H9 (cell line): ENCODE measurements at regions not wholly inside any gene's neighbourhood (a gene's known extent, or its start where the extent isn't known, plus 50 kb on each side); places are given as distances from the start of the nearest gene placed in this dataset.

ENCODE experiments used
- DNase-seq: peaks from one replicate; pipeline ENCODE4 v3.0.0-alpha.2; 2017
- H2AFZ ChIP-seq: one replicate; pipeline ENCODE4 v1.6.1; 2013; ENCODE audit warnings: mild to moderate bottlenecking, low read length, control low read depth, moderate library complexity
- H2AK5ac ChIP-seq: 2 replicates; pipeline ENCODE4 v1.6.1; 2013; ENCODE audit warnings: low read length, control low read depth, mixed read lengths; ENCODE audit not compliant: insufficient read length
- H2BK120ac ChIP-seq: one replicate; pipeline ENCODE4 v1.6.1; 2013; ENCODE audit warnings: low read depth, mild to moderate bottlenecking, low read length, control low read depth, inconsistent platforms; ENCODE audit not compliant: poor library complexity, severe bottlenecking
- H2BK12ac ChIP-seq: 2 replicates; pipeline ENCODE4 v1.6.1; 2013; ENCODE audit warnings: low read length, control low read depth, mixed read lengths, low read depth; ENCODE audit not compliant: insufficient read length
- H2BK15ac ChIP-seq: 2 replicates; pipeline ENCODE4 v1.6.1; 2013; ENCODE audit warnings: low read depth, low read length, control low read depth
- H2BK20ac ChIP-seq: one replicate; pipeline ENCODE4 v1.6.1; 2013; ENCODE audit warnings: low read depth, mild to moderate bottlenecking, low read length, control low read depth, inconsistent platforms; ENCODE audit not compliant: poor library complexity, severe bottlenecking
- H2BK5ac ChIP-seq: 2 replicates; pipeline ENCODE4 v1.6.1; 2013; ENCODE audit warnings: low read length, control low read depth, mixed read lengths; ENCODE audit not compliant: insufficient read length
- H3K14ac ChIP-seq: 2 replicates; pipeline ENCODE4 v1.6.1; 2013; ENCODE audit warnings: low read length, control low read depth; ENCODE audit not compliant: insufficient read depth
- H3K18ac ChIP-seq: 2 replicates; pipeline ENCODE4 v1.6.1; 2013; ENCODE audit warnings: low read depth, mild to moderate bottlenecking, mixed read lengths, low read length, control low read depth; ENCODE audit not compliant: insufficient read length
- H3K23ac ChIP-seq: 2 replicates; pipeline ENCODE4 v1.6.1; 2013; ENCODE audit warnings: low read length, control low read depth, mixed read lengths, low read depth; ENCODE audit not compliant: insufficient read length
- H3K23me2 ChIP-seq: 2 replicates; pipeline ENCODE4 v1.6.1; 2013; ENCODE audit warnings: low read depth, mild to moderate bottlenecking, mixed read lengths, low read length, control low read depth; ENCODE audit not compliant: insufficient read length, poor library complexity, severe bottlenecking
- H3K27ac ChIP-seq: 2 replicates; pipeline ENCODE4 v1.5.1; 2013; ENCODE audit warnings: low read length, control low read depth, mixed read lengths, low read depth; ENCODE audit not compliant: insufficient read length
- H3K27me3 ChIP-seq: 2 replicates; pipeline ENCODE4 v1.6.1; 2013; ENCODE audit warnings: low read length, control low read depth, inconsistent platforms; ENCODE audit not compliant: insufficient read depth
- H3K4ac ChIP-seq: 2 replicates; pipeline ENCODE4 v1.6.1; 2013; ENCODE audit warnings: low read depth, mild to moderate bottlenecking, control low read depth, inconsistent platforms, low read length, moderate library complexity
- H3K4me1 ChIP-seq: 2 replicates; pipeline ENCODE4 v1.6.1; 2013; ENCODE audit warnings: low read length, control low read depth, inconsistent platforms; ENCODE audit not compliant: insufficient read depth
- H3K4me2 ChIP-seq: 2 replicates; pipeline ENCODE4 v1.6.1; 2013; ENCODE audit warnings: low read length, control low read depth, mixed read lengths; ENCODE audit not compliant: insufficient read length, insufficient read depth
- H3K56ac ChIP-seq: 2 replicates; pipeline ENCODE4 v1.6.1; 2013; ENCODE audit warnings: low read depth, mild to moderate bottlenecking, mixed read lengths, low read length, control low read depth; ENCODE audit not compliant: insufficient read length
- H3K79me1 ChIP-seq: 2 replicates; pipeline ENCODE4 v1.6.1; 2013; ENCODE audit warnings: low read depth, mild to moderate bottlenecking, moderate library complexity, low read length, control low read depth, inconsistent platforms; ENCODE audit not compliant: insufficient read depth, poor library complexity, severe bottlenecking
- H3K79me2 ChIP-seq: 2 replicates; pipeline ENCODE4 v1.6.1; 2013; ENCODE audit warnings: low read length, control low read depth, inconsistent platforms; ENCODE audit not compliant: insufficient read depth
- H3K9ac ChIP-seq: 2 replicates; pipeline ENCODE4 v1.6.1; 2013; ENCODE audit warnings: low read length, control low read depth, mixed read lengths; ENCODE audit not compliant: insufficient read length; ENCODE audit errors: extremely low read depth
- H3K9me3 ChIP-seq: one replicate; pipeline ENCODE4 v1.6.1; 2013; ENCODE audit warnings: low read depth, low read length, inconsistent platforms; ENCODE audit not compliant: control insufficient read depth
- H3T11ph ChIP-seq: one replicate; pipeline ENCODE4 v1.6.1; 2013; ENCODE audit warnings: mild to moderate bottlenecking, low read length, control low read depth, inconsistent platforms
- H4K20me1 ChIP-seq: one replicate; pipeline ENCODE4 v1.6.1; 2013; ENCODE audit not compliant: control insufficient read depth, insufficient read length, insufficient read depth
- H4K5ac ChIP-seq: 2 replicates; pipeline ENCODE4 v1.6.1; 2013; ENCODE audit warnings: low read depth, mild to moderate bottlenecking, mixed read lengths, low read length, control low read depth; ENCODE audit not compliant: insufficient read length
- H4K8ac ChIP-seq: replicated peaks from 2 replicates; pipeline ENCODE4 v1.6.1; 2013; ENCODE audit warnings: low read length, control low read depth, mixed read lengths, low read depth; ENCODE audit not compliant: insufficient read length
- H4K91ac ChIP-seq: 2 replicates; pipeline ENCODE4 v1.6.1; 2013; ENCODE audit warnings: low read depth, mild to moderate bottlenecking, moderate library complexity, mixed read lengths, low read length, control low read depth; ENCODE audit not compliant: insufficient read length
- H3K27ac Mint-ChIP-seq, 3 experiments: 2 replicates in 2 of 3; 3 replicates in 1 of 3; pipeline ENCODE4 v1.8.0; 2020 to 2021; ENCODE audit warnings: mixed read lengths in 3 of 3, mild to moderate bottlenecking in 1 of 3, moderate library complexity in 1 of 3
- H3K27me3 Mint-ChIP-seq: 2 replicates; pipeline ENCODE4 v1.8.0; 2021; ENCODE audit warnings: low read depth, mild to moderate bottlenecking, moderate library complexity, mixed read lengths
- H3K36me3 Mint-ChIP-seq, 3 experiments: 2 replicates in 2 of 3; 3 replicates in 1 of 3; pipeline ENCODE4 v1.8.0; 2020 to 2021; ENCODE audit warnings: low read depth in 3 of 3, mixed read lengths in 3 of 3; ENCODE audit not compliant: insufficient read depth in 1 of 3
- H3K4me1 Mint-ChIP-seq, 2 experiments: 2 replicates each; pipeline ENCODE4 v1.8.0; 2020; ENCODE audit warnings: mixed read lengths in 2 of 2
- H3K4me3 Mint-ChIP-seq, 2 experiments: 2 replicates in 1 of 2; 3 replicates in 1 of 2; pipeline ENCODE4 v1.8.0; 2020 to 2021; ENCODE audit warnings: mild to moderate bottlenecking in 2 of 2, mixed read lengths in 2 of 2, moderate library complexity in 1 of 2
- H3K9me3 Mint-ChIP-seq, 2 experiments: 2 replicates in 1 of 2; 3 replicates in 1 of 2; pipeline ENCODE4 v1.8.0; 2020; ENCODE audit warnings: mild to moderate bottlenecking in 2 of 2, mixed read lengths in 2 of 2, moderate library complexity in 1 of 2
- CTCF ChIP-seq: fragments of 200-600 bp; sonication (generic); conservative IDR thresholded peaks from 3 replicates; pipeline ENCODE4 v1.8.0; 2021; ENCODE audit warnings: antibody characterized with exemption, mild to moderate bottlenecking
- WGBS: extraction: QIAGEN DNeasy Blood & Tissue Kit; methylation state at CpG from one replicate; pipeline ENCODE4 v1.1.7; 2013; ENCODE audit warnings: missing lambda C conversion rate, low lambda C conversion rate, mixed read lengths; ENCODE audit not compliant: insufficient read length; ENCODE audit errors: extremely low coverage; 5-methylcytosine and 5-hydroxymethylcytosine counted together

- no peak for DNase-seq
- no peak for TF ChIP-seq CTCF
- Histone ChIP-seq H3T11ph (no peak overlapping the region), H2AFZ (no peak overlapping the region), H3K9ac (no peak overlapping the region), H3K4me1 (peaks cover 2% of the 10 kb centered on the region; the same call in 1 of the 2 replicates), H3K9me3 (no peaks in the 10 kb centered on the region), H2BK120ac (no peak overlapping the region), H4K20me1 (no peaks in the 10 kb centered on the region), H4K5ac (no peak overlapping the region), H2BK5ac (no peak overlapping the region), H2BK15ac (no peak overlapping the region), H3K23me2 (peaks cover 4% of the 10 kb centered on the region), H3K4me2 (no peak overlapping the region), H3K79me2 (no peaks in the 10 kb centered on the region), H3K79me1 (no peaks in the 10 kb centered on the region), H3K27me3 (peaks cover 14% of the 10 kb centered on the region; the same call in 1 of the 2 replicates), H2AK5ac (no peak overlapping the region), H3K27ac (no peak overlapping the region), H3K18ac (no peak overlapping the region), H2BK20ac (no peak overlapping the region), H3K23ac (no peak overlapping the region), H3K56ac (no peak overlapping the region), H4K8ac (no peak overlapping the region), H3K4ac (no peak overlapping the region), H3K14ac (no peak overlapping the region), H4K91ac (no peak overlapping the region), H2BK12ac (no peak overlapping the region)
- Mint-ChIP-seq H3K27ac (no peak overlapping the region), H3K36me3 (no peaks in the 10 kb centered on the region; a peak in 2 of 7 replicates), H3K9me3 (peaks cover 0 to 5% of the 10 kb centered on the region in 2 experiments; a peak in 3 of 5 replicates), H3K27me3 (peaks cover 98% of the 10 kb centered on the region), H3K4me1 (peaks cover 30 to 31% of the 10 kb centered on the region in 2 experiments), H3K4me3 (no peak overlapping the region)
- no CpG with 5 or more reads among the region's 6 CpGs for WGBS
Measured at GRCh38 chr15:93359060-93359408, 270.0 kb upstream of the RGMA start.
